Kasumi-1 (cell line): ENCODE measurements at regions not wholly inside any gene's neighbourhood (a gene's known extent, or its start where the extent isn't known, plus 50 kb on each side); places are given as distances from the start of the nearest gene placed in this dataset.
"Not testable (repeated sequence)": the region's sequence is repeated elsewhere in the genome, so short reads cannot be mapped to it uniquely, and the experiment has no call there.

Experiments used
- DNase-seq, 2 experiments: peaks; one replicate each; lab custom pipeline; 2025; lab: John Stamatoyannopoulos, UW

DNA sequence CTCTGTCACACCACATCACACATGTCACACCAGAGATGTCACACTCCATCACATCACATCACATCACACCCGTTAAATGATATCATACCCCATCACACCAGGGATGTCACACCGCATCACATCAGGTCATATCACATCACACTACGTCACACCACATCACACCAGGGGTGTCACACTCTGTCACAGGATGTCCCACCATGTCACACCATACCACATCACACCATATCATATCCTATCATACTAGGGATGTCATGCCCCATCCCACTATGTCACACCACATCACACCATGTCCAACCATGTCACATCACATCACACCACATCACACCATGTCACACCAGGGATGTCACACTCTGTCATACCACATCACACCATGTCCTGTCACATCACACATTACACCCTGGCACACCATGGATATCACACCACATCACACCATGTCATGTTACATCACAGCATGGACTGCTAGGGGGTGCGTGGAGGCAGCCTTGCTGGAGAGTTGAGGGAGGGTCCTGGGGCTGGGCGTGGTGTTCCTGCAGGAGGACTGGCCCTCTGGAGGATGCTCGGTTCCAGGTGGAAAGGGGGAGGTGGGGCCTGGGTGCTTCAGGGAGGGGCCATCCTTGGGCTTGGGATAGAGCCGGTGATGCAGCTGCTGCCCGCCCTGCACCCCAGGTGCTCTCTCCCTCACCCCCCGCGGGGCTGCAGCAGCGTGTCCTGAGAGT lies 134.6 kb downstream of the TMEM121 start:
- no peak for DNase-seq

GRCh38 chr14:105662043-105662442 lies 135.7 kb downstream of the TMEM121 start:
- DNase-seq, result not testable (repeated sequence)

- not testable (repeated sequence) for DNase-seq
Measured at GRCh38 chr14:105662592-105662991, 136.2 kb downstream of the TMEM121 start.

GRCh38 chr14:105663323-105663722 lies 136.9 kb downstream of the TMEM121 start:
- not testable (repeated sequence) for DNase-seq

DNA sequence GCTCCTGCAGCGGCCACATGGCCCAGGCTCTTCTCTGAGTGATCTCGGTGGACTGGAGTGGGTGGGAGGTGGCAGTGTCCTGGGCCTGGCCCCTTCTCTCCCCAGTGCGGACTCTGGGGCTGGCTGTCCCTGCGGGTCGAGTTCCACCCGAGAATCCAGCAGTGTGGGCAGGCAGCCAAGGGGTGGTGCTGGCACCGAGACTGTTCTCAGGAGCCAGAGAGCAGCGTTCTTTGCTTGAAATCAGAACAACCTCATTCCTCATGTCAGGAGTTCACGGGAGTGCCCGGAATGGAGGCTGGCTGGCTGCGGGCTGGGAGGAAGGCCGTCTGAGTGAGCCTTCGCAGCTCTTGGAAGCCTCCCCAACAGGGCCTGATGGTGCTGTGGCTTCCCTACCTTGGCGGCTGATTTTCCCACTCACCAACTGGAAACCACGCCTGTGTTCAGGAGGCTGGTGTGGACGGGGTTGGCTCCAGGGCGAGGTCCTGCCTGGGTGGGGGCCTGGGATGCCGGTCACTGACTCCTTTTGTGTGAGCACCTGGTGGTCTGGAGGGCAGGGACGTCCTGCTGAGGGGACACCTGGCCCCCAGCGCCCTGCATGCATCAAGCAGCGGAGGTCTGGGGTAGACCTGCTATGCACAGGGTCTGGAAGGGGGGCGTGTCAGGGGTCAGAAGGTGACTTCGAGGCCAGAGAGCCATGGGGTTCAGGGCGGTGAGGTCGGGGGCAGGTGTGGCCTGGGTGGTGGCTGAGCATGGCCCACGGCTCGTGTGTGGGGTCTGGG lies 137.6 kb downstream of the TMEM121 start:
- not testable (repeated sequence) for DNase-seq

DNA sequence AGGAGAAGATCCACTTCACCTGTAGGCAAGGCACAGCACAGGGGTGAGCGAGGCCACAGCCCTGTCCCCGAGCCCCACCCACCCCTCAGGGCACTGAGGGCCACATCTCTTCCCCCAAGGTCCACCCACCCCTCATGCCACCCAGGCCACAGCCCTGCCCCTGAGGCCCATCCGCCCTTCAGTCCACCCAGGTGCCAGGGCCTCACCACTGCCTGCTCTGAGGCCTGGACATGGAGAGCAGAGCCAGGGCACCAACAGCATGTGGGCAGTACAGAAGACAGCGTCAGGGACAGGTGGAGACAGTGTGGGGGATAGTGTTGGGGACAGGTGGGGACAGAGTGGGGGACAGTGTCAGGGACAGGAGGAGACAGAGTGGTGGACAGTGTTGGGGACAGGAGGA lies 138.3 kb downstream of the TMEM121 start:
- DNase-seq, result no peak

- DNase-seq, result no peak
Measured at GRCh38 chr14:105665247-105665950, 139.0 kb downstream of the TMEM121 start.

DNA sequence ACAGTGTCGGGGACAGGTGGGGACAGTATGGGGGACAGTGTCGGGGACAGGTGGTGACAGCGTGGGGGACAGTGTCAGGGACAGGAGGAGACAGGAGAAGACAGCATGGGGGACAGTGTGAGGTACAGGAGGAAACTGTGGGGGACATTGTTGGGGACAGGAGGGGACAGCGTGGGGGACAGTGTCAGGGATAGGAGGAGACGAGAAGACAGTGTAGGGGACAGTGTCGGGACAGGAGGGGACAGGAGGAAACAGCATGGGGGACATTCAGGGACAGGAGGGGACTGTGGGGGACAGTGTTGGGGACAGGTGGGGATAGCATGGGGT lies 139.5 kb downstream of the TMEM121 start:
- DNase-seq, result no peak

DNA sequence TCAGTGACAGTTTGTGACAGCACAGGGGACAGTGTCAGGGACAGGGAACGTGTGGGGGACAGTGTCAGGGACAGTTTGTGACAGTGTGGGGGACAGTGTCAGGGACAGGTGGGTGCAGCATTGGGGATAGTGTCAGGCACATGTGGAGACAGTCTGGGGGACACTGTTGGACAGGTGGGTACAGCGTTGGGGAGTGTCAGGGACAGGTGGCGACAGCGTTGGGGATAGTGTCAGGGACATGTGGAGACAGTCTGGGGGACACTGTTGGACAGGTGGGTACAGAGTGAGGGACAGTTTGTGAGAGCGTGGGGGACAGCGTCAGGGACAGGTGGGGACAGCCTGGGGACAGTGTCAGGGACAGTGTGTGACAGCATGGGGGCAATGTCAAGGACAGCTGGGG lies 140.0 kb downstream of the TMEM121 start:
- no peak for DNase-seq

DNA sequence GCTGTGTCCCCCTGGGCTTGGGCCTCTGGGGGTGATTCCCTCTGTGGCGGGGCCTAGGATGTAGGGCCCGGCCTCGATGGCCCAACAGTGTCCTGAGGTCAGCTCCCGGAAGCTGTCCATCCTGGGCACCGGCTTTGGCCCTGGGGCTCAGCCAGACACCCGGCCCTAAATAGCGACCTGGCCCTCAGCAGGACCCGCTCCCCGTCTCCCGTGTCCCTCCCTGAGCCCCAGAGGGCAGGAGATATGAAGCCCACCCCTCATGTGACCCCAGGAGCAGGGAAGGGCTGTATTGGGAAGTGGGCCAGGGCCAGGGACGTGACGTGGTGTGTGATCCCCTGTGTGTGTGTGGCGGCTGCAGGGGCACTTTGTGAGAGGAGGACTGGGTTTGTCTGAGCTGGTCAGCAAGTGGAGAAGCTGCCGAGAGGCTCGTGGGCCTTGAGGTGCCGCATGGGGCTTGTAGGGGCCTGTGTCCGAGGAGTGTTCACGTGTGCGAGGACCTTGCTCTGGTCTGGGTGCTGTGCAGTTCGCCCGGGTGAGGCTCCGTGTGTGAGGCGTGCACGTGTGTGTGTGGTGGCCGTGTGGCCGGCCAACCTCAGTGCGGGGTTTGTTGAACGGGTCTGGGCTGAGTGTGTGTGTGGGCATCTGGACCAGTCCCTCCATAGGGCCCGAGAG lies 140.7 kb downstream of the TMEM121 start:
- not testable (repeated sequence) for DNase-seq

GRCh38 chr14:105667663-105668020 lies 141.3 kb downstream of the TMEM121 start:
- not testable (repeated sequence) for DNase-seq

- DNase-seq, result not testable (repeated sequence)
Measured at GRCh38 chr14:105668021-105668420, 141.6 kb downstream of the TMEM121 start.

DNA sequence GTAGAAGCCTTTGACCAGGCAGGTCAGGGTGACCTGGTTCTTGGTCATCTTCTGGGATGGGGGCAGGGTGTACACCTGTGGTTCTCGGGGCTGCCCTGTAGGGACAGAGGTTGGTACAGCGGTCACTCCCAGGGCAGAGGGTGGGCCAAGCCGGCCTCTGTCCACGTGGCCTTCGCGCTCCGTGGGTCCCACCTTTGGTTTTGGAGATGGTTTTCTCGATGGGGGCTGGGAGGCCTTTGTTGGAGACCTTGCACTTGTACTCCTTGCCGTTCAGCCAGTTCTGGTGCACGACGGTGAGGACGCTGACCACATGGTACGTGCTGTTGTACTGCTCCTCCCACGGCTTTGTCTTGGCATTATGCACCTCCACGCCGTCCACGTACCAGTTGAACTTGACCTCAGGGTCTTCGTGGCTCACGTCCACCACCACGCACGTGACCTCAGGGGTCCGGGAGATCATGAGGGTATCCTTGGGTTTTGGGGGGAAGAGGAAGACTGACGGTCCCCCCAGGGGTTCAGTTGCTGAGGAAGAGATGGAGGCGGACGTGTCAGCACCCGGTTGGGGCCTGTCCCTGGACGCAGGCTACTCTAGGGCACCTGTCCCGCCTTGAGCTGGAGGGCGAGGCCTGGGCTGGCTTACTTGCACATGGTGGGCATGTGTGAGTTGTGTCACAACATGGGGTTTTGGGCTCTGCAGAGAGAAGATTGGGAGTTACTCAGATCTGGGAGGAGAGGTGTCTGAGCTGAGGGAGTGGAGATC lies 142.3 kb downstream of the TMEM121 start:
- DNase-seq, result not testable (repeated sequence)

GRCh38 chr14:105669231-105669610 lies 142.8 kb downstream of the TMEM121 start:
- not testable (repeated sequence) for DNase-seq

- not testable (repeated sequence) for DNase-seq
Measured at GRCh38 chr14:105669646-105670045, 143.3 kb downstream of the TMEM121 start.

- not testable (repeated sequence) for DNase-seq
Measured at GRCh38 chr14:105672450-105673200, 146.2 kb downstream of the TMEM121 start.

GRCh38 chr14:105675433-105675832 lies 149.1 kb downstream of the TMEM121 start:
- not testable (repeated sequence) for DNase-seq

DNA sequence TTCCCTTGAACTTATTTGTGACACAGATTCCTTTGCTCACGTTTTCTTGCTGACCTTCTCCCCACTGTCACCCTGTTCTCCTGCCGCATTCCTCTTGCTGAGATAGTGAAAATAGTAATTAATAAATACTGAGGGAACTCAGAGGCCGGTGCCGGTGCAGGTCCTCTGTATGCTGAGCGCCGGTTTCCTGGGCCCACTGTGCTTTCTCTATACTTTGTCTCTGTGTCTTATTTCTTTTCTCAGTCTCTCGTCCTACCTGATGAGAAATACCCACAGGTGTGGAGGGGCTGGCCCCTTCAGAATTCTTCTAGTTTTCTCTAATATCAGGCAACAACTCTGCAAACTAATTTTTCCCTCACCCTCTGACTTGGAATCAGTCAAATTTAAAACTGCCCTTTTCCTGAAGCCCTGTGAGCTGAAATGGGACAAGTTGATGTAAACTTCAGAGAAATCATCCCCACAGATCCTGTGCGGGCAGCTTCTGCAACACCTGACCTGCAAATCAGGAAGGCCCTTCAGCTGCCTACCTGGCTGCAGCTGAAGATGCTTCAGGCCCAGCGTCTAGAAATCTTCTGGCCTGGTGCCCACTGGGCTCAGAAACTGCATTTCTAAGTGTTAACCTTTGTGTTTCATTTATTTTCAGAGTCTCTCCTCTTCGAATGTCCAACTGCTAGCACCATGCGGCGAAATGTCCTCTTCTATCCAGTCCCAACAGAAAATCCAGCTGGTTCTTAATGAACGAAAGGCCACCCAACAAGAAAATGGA lies 149.7 kb downstream of the TMEM121 start:
- not testable (repeated sequence) for DNase-seq

DNA sequence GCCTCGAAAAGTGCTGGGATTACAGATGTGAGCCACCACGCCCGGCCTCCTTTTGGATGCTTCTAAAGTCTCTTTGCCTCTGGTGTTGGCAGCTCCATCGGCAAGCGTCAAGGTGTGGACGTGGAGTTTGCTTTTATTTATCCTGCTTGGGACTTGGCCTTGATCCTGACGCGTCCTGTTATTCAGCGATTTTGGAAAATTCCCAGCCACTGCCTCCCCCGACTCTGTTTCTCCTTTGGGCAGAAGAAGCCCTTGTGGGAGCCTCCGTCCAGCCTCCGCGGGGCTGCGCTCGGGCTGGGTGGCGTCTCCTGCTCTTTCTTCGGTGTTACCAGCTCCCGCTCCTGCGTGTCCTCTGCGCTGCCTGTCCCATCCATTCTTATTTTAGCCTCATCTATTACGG lies 151.7 kb downstream of the TMEM121 start:
- not testable (repeated sequence) for DNase-seq
